GM19397 (cell line): ENCODE measurements at regions not wholly inside any gene's neighbourhood (a gene's known extent, or its start where the extent isn't known, plus 50 kb on each side); places are given as distances from the start of the nearest gene placed in this dataset.

Experiments used
- ATAC-seq: cut with Tn5 transposase; IDR thresholded peaks from one replicate; pipeline ENCODE4 v1.9.1; 2021; ENCODE audit warnings: mild to moderate bottlenecking, moderate library complexity; ENCODE audit not compliant: unreplicated experiment

DNA sequence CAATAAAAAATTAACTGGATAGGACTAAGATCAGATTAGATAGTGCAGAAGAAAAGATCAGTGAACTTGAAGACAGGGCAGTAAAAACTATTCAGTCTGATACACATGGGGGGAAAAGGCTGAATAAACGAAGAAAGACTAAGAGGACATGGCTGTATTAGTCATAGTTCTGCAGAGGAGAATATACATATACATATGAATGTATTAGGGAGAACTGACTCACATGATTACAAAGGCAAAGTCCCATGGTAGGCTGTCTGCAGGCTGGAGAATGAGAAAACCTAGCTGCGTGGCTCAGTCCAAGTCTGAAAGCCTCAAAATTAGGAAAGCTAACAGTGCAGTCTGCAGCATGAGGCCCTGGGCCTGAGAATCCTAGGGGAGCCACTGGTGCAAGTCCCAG, 98.2 kb upstream of the GNAO1 start:
- ATAC-seq, result no peak

DNA sequence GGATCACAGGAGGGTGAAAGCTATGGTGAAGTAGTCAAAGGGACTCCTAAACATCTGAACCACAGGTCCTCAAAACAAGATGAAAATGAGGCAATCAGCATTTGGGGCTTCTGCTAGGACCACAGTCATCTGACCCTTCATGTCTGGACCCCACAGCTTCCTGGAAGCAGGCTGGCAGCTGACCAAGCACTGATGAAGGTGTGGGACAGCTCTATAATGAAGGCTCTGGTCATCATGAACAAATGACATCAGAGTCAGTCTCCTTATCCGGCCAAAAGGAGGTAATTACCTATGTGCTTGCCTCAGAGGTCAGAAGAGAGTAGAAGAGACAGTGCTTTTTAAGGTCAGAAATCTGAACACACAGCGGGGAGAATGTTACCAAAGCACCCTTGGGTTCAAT, 101.2 kb upstream of the GNAO1 start:
- ATAC-seq, result no peak

DNA sequence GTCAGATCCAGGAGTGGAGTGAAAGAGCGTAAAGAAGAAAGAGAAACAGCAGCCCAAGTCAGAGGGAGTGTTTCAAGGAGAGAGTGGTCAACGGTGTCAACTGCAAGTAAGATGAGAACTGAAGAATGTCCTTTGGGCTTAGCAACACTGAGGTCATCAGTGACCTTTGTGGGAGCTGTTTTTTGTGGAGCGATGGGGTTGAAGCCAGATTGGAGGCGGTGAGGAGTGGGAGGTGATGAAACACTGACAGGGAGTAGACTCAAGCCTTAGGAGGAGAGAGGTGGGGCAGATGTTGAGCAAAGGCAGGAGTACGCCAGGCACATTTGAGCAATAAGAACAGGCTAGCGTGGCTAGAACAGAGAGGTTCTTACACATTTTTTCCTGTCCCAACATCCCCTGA, 103.7 kb upstream of the GNAO1 start:
- ATAC-seq, result no peak

DNA sequence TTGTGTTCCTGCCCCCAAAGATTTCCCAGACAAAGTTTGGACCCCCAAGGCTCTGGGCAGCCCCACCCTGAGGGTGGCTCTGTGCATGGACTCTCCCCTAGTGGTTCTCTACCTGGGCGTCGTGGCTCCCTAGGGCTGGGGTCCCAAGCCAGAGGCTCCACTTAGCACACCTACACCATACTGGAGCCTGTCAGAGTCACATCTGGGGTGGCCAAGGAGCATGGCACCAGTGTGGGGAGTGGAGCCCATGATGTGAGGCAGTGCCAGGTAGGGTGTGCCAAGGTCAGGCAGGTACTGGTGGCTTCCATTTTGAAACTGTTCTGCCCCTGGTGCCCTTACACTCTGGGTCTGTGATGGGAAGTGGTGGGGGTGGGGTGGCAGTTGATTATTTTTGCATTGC, 109.9 kb upstream of the GNAO1 start:
- ATAC-seq, result no peak

DNA sequence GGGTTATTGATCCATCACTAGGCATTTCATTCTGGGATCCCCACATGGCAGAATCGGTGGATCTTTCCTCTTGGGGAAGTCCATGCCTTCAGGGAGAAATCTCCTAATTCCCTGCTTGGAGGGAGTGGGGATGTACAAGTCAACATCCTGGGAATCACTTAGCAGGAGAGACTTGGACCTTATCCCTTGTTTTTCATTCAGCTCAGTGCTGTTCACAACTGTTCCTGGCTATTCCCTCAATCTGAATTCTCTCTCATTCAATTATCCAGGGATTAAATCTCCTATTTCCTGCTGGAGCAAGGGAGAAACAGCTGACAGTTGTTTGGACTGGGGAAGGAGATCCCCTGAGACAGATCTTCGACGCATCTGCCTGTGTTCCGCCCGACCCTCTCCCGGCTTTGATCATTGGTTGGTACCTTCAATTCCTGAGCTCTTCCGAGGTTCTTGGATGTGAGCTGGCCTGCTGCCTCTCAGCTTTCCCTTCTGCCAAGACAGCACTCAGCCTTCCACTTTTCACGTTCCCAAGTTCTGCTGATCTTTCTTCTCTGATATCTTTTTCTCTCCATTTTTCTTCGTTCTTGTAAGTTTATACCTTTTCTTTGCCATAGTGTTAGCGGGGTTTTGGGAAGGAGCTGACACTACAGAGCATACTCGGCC, 115.4 kb upstream of the GNAO1 start:
- no peak for ATAC-seq

DNA sequence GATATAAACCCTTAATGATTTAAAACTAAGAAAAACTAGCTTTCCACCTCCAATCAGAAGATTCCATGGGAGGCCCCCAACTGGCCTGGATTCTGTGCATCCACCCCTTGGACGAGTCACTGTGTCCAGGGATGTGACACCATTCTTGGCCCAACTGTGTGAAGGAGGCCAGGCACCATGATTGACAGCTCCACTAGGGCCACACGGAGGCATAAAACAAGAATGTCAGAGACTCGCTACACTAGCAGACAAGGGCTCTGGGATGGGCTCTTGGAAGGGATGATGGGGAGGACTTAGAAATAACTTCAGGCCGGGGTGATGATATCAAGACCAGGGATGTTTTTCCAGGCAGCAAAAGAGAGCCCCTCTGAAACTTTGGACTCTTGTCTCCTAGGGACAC, 117.8 kb upstream of the GNAO1 start:
- ATAC-seq, result no peak

DNA sequence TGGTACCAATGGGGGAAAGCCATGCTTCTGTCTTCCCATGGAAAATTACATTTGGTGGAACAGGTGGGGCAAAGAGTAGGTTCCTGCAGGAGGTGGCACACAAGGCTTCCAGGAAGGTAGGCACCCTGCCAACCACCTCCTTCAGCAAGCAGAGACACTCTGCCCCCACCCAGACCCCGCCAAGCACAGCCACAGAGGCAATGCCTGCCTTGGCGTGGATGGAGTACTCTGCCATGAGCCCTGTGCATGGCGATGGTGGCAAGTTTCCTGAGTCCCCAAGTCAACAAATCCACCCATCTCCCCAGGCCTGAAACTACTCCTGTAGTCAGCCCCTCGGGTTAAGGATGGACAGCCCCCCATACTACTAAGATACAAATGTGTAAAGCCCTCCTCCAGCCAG, 119.2 kb upstream of the GNAO1 start:
- ATAC-seq, result no peak

DNA sequence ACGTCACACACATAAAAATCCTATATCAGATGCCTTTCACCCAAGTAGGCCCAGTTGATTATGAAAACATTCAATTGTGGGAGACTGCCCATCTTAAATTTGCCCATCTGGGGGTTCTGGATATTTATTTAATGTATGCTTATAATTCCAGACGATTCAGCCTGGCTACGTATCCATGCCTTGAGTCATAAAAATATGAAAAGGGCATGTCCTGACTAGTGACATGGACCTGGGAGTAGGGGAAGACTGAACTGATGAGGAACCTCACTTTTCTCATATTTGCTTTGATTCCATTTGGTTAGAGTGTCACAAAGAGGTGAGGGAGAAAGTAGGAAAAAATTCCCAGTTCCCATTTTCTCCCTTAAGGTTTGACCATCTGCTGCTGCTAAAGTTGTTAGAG, 122.5 kb upstream of the GNAO1 start:
- no peak for ATAC-seq

DNA sequence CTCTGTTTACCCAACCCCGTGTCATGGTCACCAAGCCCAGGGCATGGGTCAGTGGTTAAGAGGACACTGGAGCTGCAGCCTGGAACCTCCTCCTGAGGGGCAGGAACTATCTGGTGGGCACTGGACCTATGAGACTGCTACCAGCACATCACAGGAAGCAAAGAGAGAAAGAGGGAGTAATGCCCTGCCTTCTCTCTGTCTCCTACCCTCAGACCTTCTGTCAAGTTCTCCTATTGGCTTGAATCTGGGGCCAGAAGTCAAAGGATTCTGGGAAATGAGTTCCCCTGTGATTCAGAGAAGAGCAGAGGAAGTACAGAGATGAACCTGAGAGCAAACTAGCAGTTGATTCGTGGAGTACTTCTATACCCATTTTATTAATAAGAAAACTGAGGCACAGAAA, 123.0 kb upstream of the GNAO1 start:
- ATAC-seq, result no peak

DNA sequence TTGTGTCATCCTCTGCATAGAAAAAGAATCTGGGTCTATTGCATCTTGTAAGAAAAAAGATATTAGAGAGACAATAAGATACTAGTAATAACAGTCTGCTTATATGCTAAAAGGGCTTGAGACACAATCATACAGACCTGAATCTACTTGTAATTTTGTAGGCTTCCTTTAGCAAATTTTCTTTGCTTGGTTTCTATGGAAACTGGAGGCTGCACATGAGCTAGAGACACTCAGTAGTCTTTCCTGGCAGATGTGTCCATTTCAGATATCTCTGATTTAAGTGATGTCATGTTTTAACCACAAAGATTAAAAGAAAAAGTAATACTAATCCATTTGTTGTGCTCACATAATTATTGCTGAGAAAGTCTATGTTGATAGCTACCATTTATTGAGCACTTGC, 123.9 kb upstream of the GNAO1 start:
- ATAC-seq, result no peak

DNA sequence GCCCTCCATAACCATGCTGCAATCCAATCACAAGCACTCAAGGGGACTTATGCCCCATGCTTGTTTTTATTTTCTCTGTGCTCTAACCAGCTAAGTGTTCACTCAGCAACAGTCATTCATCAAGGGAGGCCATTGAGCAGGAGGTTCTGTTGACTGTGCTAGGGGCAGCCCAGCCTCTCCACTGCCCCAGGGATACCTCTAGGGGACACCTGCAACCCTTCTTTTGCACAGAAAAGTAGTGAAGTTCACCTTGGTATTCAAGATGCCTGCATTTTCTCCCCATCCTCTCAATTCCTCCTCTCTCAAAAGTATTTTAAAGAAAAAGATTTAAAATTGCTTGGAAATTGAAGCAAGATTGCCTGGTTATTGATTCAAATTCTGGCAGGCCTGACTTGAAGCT, 124.7 kb upstream of the GNAO1 start:
- no peak for ATAC-seq

DNA sequence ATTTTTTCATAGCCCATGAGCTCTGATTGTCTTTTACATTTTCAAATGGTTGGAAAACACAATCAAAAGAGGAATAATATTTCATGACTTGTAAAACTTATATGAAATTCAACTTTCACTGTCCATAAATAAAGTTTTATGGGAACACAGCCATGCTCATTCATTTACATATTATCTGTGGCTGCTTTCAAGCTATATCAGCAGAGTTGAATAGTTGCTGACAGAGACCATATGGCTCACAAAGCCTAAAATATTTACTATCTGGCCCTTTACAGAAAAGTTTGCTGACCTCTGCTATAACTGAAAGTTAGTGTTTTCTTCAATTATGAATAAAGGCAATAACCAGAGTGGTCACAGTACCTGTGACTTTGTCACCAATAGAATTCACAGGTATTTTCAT, 128.2 kb upstream of the GNAO1 start:
- ATAC-seq, result no peak

DNA sequence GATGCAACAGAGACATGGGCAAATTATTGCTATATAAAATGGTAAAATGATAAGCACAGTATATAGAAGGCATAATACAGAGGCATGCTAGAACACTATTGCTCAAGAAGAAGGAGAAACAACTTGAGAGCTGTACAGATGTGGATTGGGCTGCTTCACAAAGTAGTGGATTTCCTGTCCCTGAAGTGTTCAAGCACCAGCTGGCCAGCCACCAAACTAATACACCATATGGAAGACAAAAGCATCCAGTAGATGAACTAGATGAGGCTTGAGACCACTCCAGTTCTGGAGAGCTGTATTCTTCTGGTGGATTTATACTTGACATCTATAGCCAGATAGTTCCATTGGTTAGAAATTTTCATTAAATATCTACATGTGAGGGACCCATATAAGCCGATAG, 134.1 kb upstream of the GNAO1 start:
- no peak for ATAC-seq

DNA sequence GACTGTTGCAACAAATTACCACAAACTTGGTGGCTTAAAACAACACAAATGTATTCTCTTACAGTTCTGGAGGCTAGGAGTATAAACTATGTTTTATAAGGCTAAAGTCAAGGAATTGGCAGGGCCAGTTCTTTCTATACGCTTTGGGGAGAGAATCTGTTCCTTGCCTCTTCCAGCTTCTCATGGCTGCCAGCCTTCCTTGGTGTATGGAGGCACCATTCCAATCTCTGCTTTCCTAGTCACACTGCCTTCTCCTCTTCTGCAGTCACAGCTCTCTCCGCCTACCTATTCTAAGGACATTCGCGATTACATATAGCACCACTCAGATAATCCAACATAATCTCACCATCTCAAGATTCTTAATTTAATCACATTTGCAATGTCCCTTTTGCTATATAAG, 140.4 kb upstream of the GNAO1 start:
- ATAC-seq, result no peak

DNA sequence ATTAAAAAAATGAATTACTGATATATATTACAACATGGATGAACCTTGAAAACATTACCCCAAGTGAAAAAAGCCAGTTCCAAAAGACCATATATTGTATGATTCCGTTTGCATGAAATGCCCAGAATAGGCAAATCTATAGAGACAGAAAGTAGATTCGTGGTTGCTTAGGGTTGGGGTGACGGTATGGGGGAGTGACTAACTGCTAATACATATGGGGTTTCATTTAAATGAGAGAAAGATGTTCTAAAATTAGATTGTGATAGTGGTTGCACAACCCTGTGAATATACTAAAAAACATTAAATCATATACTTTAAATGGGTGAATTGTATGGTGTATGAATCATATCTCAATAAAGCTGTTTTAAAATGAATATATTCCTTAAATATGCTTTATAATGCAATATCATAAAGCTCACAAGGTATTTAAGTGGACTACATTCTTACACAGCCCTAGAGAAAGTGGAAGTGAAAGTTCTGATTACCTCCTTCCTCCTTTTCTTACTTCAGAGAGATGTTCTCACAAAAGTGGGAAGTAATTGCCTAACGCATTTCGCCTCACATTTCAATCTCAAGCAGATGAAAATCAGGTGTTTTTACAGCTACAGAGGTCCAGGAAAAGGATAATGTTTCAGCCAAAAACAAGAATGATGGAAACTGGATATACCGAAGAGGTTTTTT, 142.7 kb upstream of the GNAO1 start:
- ATAC-seq, result peak; percentile 80

DNA sequence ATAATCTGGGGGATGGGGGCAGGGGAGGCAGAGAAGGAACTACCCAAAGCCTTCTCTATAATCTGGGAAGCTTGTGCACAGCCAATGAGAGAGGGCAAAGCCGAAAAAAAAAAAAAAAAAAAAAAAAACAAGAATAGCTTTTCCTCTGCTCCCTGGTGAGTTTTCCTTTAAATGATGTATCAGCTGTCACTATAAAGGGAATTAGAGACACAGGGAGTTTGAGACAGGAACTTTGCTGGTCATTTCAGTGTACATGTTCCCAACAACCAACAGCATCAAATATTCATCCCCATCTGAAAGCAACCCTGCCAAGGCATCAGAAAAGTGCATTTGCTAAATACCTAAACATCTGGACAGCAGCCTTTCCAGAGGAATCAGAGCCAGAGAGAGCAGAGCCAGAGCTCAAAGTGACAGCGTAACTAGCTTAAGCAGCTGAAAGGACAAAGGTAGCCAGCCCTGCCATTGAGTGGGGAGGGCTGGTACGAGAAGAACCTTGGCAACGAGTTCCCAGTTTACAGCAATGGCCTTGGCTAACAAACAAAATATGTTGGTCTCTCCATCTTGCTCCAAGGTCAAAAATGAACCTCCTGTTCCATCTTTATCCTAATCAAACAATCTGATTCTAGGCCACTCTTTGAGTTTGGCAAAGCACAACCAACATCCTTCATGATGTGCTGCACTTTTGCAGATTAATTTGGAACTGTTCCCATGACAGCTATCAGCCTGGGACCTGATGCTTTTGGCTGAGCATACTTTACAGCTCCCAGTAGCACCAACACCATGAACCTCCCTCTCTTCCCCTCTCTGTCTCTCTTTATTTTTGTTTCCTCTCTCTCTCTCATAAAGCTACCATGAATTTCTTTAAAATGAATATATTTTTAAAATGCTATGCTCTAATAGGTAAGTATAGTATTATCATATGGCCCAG, 143.7 kb upstream of the GNAO1 start:
- no peak for ATAC-seq

DNA sequence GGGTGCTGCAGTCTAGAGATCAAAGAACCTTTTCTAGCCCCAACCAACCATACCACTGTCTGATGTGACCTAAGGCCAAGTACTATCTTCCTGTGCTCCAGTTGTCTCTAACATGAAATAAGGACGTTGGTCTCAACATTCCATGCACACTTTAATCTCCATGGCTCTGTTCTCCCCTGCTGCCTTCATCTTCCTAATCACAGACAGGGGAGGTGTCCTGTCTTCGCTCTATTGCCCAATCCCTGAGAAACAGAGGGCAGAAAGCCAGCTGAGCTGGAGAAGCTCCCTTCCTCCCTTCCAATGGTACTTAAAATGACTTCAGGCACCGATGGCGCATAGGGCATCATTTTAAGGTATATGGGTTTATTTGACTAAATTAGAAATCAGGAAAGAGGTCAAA, 148.9 kb upstream of the GNAO1 start:
- ATAC-seq, result no peak

DNA sequence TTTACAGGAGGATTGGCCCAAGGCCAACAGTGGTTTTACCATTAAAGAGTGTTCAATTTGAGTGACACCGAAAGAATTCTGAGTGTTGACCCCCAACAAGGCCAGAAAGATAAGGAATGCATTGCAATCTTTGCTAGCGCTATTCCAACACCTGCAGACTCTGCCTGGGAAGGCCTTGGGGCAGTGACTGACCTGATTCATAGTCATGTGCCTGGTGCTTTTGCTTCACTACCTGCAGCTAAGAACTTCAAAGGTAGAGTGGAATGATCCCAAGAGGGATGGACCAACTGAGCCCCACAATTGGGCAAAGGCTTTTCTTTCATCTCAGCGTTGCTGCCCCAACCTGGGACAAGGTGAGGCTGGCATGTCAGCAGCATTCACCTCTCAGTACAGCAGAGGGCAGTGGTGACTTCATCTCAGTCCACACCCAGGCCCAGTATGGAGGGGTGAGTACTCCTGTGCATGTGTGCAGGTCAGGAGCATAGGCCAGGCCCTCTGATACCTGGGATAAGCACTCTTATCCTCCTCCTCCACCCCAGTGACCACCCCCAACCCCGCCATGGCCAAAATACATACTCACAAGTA, 149.6 kb upstream of the GNAO1 start:
- ATAC-seq, result no peak

DNA sequence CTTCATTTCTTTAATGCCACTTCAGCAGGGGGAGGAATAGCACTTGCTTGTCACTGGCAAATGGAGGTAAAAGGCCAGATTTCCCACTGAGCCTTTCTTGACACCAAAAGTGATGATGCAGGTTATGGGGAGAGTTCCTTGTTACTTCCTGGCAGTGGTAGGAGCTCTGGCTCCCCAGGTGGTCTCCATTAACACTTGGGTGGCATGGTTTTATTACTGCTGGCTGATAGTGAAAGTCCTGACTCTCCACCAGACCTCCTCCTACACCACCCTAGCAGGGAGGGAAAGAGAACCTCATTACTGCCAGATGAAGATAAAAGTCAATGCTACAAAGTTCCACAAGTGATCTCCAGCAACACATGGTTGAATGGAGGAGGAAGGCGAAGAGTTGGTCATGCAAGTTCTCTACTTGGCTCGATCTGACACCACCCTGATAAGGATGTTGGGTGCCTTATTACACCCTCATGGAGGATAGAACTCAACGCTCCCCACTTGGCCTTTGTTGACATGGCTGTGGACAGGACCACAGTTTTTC, 152.7 kb upstream of the GNAO1 start:
- no peak for ATAC-seq

DNA sequence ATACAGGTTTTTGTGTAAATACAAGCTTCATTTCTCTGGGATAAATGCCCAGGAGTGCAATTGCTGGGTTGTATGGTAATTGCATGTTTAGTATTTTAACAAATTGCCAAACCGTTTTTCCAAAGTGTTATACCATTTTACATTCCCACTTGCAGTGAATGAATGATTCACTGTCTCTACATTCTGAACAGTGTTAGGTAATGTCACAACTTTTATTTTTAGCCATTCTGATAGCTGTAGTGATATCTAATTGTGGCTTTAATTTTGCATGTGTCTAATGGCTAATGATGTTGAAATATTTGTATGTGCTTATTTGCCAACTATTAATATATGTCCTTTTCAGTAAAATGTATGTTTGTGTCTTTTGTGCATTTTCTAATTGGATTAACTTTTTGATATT, 156.9 kb upstream of the CES5A start:
- ATAC-seq, result no peak

DNA sequence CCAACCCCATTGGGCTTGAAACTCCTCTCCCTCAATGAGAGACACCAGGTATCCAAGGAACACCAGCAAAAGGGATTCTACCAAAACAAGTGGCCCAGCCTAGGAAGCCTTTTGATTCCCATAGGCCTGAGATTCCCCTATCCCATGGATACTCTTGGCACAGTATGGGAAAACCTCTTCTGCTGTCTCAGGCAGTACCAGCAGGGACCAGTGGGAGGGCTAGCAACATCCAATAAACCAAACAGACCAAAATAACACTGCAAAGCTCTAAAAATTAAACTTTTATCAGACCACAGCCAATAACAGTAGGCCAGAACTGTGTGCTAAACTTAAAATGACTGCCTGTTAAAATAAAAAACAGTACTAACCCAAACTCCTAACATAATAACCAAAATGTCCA, 153.9 kb upstream of the CES5A start:
- ATAC-seq, result no peak
